ENCODE measurements at regions not wholly inside any gene's neighbourhood (a gene's known extent, or its start where the extent isn't known, plus 50 kb on each side); places are given as distances from the start of the nearest gene placed in this dataset.

DNA sequence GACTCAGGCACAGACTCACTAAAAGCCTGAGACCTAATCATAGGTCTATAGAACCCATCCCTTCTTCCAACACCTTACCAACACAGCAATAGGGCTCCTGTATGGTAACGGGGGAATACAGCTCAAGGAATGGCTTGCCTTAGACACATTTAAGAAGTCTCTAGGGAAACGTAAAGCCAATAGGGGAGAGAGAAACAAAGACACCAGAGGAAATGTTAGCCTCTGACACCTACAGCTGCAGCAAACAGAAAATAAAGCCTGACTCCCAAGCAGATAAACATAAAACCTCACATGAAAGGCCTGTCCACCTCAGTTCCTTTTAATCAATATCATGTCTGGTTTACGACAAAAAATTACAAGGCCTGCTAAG is 51.1 kb upstream of the NCOA1 start:
- DNase-seq (ENCODE audit: low read depth in 2 of 2): no peak

DNA sequence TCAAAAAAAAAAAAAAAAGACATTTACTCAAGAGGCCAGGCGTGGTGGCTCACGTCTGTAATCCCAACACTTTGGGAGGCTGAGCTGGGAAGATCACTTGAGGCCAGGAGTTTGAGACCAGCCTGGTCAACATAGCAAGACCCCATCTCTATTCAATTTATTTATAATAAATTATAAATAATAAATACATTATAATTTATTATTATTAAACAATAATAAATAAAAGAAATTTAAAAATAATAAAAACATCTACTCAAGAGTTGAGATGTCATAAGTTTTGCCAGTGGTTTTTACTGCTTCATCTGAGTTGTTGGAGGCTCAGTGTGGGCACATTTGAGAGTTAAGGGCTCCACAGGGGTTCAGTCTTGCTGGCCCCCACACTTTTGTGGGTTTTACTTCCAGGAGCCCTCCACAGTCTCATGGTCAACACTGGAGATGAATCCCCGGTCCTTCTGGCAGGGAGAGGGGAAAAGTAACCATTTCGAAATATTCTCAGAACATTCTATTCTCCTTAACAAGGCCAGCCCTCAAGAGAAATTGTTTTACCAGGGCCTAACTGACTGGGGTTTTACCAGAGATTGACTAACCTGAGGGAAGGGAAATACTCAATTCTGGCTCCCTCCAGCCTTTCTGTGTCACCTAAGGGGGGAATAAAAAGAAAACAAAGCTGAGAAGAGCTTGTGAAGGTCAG is 51.6 kb upstream of the NCOA1 start:
- no peak for DNase-seq (ENCODE audit: low read depth in 2 of 2)

- no peak for DNase-seq (ENCODE audit: low read depth in 2 of 2)
These were observed 52.9 kb upstream of the NCOA1 start for GRCh38 chr2:24438106-24438505.

GRCh38 chr2:24435391-24436316 is 55.4 kb upstream of the NCOA1 start:
- no peak for DNase-seq (ENCODE audit: low read depth in 2 of 2)

DNA sequence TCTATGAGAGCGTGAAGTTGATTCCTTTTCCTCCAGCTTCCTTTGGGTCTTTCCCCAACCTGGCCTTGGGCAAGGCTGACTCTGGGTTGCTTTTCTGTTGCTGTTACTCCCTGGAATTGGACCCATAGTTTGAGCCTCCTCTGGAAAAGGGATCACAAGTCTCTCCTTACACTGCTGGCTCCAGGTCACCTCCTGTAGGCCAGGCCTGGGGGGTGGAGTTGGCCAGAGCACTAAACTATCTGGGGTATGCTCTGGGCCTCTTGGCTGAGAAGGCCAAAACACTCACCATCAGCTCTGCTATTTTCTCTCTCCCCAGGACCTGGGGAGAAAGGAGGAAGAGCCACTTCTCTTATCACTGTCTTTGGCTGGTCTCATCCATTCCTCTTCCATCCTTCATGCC is 56.5 kb upstream of the NCOA1 start:
- DNase-seq (ENCODE audit: low read depth in 2 of 2): no peak

GRCh38 chr2:24432735-24433134 is 58.3 kb upstream of the NCOA1 start:
- DNase-seq (ENCODE audit: low read depth in 2 of 2): no peak

- DNase-seq (ENCODE audit: low read depth in 2 of 2): no peak
These were observed 58.9 kb upstream of the NCOA1 start for GRCh38 chr2:24432121-24432520.

GRCh38 chr2:24429197-24430074 is 61.6 kb upstream of the NCOA1 start:
- DNase-seq (ENCODE audit: low read depth in 2 of 2): no peak

- no peak for DNase-seq (ENCODE audit: low read depth in 2 of 2)
These were observed 64.1 kb upstream of the ITSN2 start for GRCh38 chr2:24424387-24424786.

GRCh38 chr2:24423095-24423494 is 62.8 kb upstream of the ITSN2 start:
- no peak for DNase-seq (ENCODE audit: low read depth in 2 of 2)

- peak; percentile 11 to 19 for DNase-seq (ENCODE audit: low read depth in 2 of 2)
These were observed 61.3 kb upstream of the ITSN2 start for GRCh38 chr2:24421668-24422067.

DNA sequence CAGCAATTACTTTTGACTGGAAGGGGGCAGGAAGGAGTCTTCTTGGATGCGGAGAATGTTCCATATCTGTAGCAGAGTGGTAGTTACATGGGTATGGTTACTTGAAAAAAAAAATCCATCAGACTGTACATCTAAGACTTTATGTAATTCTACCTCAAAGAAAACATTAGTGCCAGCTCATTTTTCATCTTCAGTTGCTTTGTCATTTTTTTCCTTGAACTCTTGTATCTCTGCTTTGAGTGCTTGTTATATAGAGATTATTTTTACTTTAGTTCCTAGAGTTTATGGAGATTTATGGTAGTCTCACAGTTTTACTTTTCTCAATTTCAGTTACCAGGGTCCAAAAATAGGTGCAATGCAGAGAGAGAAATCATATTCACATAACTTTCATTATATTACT is 60.0 kb upstream of the ITSN2 start:
- DNase-seq (ENCODE audit: low read depth in 2 of 2): no peak

- DNase-seq (ENCODE audit: low read depth in 2 of 2): no peak
These were observed 58.0 kb upstream of the ITSN2 start for GRCh38 chr2:24418166-24418841.

DNA sequence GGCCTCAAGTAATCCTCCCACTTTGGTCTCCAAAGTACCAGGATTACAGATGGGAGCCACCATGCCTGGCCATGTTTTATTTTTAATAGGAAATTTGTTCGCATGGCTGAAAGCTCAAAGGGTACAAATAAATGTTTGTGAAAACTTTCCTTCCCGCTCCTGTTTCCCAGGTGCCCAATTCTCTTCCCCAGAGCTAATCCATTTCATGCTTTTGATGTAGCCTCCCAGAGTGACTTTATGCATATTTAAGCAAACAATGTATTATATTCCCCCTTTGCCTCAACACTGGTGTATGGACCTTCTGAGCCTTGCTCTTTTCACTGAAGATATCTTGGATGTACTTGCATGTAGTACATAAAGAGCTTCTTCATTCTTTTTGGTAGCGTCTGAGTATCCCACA is 52.5 kb upstream of the ITSN2 start:
- DNase-seq (ENCODE audit: low read depth in 2 of 2): no peak

DNA sequence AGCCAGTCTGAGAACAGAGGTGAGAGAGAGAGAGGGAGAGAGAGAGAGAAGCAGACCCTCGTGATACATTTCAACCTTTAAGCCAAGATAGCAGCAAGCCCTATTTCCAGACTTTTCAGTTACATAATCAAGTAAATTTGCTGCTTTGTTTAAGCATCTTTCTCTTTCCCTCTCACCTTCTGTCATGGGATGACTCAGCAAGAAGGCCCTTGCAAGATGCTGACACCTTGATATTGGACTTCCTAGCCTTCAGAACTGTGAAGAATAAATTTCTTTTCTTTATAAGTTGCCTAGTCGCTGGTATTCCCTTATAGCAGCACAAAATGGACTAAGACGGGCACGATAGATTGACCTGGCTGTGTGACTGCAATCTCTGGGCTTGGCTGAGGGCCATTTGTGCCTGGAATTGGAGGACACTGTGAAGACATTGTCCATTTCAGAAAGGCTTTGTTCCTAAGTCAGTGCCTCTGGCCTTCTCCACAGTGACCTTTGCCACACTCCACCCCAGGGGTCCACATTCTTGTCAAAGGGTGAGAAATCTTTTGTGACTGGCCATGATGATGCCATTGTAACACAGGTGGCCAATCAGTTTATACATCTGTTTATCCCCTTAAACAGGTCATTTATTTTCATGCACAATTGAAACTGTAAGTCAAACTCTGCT is 51.3 kb upstream of the ITSN2 start:
- DNase-seq (ENCODE audit: low read depth in 2 of 2): no peak

GRCh38 chr2:24410976-24411375 is 50.6 kb upstream of the ITSN2 start:
- DNase-seq (ENCODE audit: low read depth in 2 of 2): no peak

DNA sequence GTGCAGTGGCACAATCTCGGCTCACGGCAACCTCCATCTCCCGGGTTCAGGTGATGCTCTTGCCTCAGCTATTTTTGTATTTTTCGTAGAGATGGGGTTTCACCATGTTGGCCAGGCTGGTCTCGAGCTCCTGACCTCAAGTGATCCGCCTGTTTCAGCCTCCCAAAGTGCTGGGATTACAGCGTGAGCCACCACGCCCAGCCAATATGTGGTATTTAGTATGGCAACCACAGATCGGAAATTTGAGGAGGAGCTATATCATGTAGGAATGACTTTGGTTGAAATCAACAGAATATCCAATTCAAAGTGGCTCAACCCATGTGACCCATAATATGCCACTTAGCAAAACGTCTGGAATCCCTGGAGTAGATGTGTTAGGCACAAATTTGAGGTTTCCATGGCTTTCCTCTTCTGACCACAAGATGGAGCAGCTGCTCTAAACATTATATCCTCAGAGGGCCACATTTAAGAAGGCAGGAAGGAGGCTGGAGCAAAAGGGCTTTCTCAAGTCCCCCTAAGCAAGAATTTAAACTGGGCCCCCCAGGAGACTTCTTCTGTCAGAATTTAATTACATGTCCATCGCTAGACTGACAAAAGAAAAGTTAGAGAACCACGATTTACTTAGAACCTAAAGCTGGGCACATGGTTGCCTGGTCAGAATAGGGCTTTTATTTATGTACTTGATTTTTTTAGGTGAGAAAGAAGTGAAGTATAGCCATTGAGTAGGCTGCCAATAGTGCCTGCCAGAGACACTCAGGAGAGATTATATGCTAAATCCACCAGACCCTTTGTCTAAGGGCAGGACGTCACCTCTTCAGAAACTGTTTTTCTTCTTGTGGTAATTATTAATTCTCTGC is 49.6 kb upstream of the ITSN2 start:
- DNase-seq (ENCODE audit: low read depth in 2 of 2): peak in 1 of 2 donors; percentile 8
